IMR-90 (cell line): ENCODE measurements at regions not wholly inside any gene's neighbourhood (a gene's known extent, or its start where the extent isn't known, plus 50 kb on each side); places are given as distances from the start of the nearest gene placed in this dataset.

Experiments
- CEBPB ChIP-seq: IDR thresholded peaks from 2 replicates; pipeline ENCODE4 v1.6.1; 2012; ENCODE audit warnings: low read depth, low read length, improper control_type of control experiment
- MAFK ChIP-seq: IDR thresholded peaks from 2 replicates; pipeline ENCODE4 v1.6.1; 2012; ENCODE audit warnings: low read depth, low read length, improper control_type of control experiment
- MXI1 ChIP-seq: IDR thresholded peaks from 2 replicates; pipeline ENCODE4 v1.6.1; 2012; ENCODE audit warnings: low read depth, mild to moderate bottlenecking, low read length, moderate library complexity, borderline replicate concordance
- POLR2A ChIP-seq: IDR thresholded peaks from 2 replicates; pipeline ENCODE4 v1.6.1; 2012; ENCODE audit warnings: mild to moderate bottlenecking, low read depth, low read length
- RAD21 ChIP-seq: IDR thresholded peaks from 2 replicates; pipeline ENCODE4 v1.6.1; 2012; ENCODE audit warnings: low read length, improper control_type of control experiment
- SMC3 ChIP-seq: fragments of 150-350 bp; IDR thresholded peaks from 2 replicates; pipeline ENCODE4 v1.6.1; 2016; ENCODE audit warnings: low read depth, mild to moderate bottlenecking, antibody characterized with exemption, low read length, moderate library complexity
- TF ChIP-seq, protein P1 (sequence below): fragments of 150-350 bp; IDR thresholded peaks from 2 replicates; pipeline ENCODE4 v1.6.1; 2016; ENCODE audit warnings: low read depth, mild to moderate bottlenecking, low read length, moderate library complexity, borderline replicate concordance
- TF ChIP-seq, protein P2 (sequence below): conservative IDR thresholded peaks from 2 replicates; pipeline ENCODE4 v1.5.1; 2012; ENCODE audit warnings: mild to moderate bottlenecking, low read depth, low read length, improper control_type of control experiment

GRCh38 chr14:51370758-51371386, 130.8 kb downstream of the TMX1 start:
- TF ChIP-seq CEBPB (no peak), RAD21 (no peak), SMC3 (no peak), POLR2A (no peak), MAFK (no peak), MXI1 (no peak)
- TF ChIP-seq, protein P1, sequence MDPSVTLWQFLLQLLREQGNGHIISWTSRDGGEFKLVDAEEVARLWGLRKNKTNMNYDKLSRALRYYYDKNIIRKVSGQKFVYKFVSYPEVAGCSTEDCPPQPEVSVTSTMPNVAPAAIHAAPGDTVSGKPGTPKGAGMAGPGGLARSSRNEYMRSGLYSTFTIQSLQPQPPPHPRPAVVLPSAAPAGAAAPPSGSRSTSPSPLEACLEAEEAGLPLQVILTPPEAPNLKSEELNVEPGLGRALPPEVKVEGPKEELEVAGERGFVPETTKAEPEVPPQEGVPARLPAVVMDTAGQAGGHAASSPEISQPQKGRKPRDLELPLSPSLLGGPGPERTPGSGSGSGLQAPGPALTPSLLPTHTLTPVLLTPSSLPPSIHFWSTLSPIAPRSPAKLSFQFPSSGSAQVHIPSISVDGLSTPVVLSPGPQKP: no peak
- TF ChIP-seq, protein P2, sequence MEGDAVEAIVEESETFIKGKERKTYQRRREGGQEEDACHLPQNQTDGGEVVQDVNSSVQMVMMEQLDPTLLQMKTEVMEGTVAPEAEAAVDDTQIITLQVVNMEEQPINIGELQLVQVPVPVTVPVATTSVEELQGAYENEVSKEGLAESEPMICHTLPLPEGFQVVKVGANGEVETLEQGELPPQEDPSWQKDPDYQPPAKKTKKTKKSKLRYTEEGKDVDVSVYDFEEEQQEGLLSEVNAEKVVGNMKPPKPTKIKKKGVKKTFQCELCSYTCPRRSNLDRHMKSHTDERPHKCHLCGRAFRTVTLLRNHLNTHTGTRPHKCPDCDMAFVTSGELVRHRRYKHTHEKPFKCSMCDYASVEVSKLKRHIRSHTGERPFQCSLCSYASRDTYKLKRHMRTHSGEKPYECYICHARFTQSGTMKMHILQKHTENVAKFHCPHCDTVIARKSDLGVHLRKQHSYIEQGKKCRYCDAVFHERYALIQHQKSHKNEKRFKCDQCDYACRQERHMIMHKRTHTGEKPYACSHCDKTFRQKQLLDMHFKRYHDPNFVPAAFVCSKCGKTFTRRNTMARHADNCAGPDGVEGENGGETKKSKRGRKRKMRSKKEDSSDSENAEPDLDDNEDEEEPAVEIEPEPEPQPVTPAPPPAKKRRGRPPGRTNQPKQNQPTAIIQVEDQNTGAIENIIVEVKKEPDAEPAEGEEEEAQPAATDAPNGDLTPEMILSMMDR: no peak
